DND-41 (cell line): ENCODE measurements at regions not wholly inside any gene's neighbourhood (a gene's known extent, or its start where the extent isn't known, plus 50 kb on each side); places are given as distances from the start of the nearest gene placed in this dataset.

Source experiments
- ATAC-seq: fragments of 200-7000 bp; cut with Tn5 transposase; 3 replicates; pipeline ENCODE4 v1.9.1; 2021; ENCODE audit warnings: low read depth; ENCODE audit not compliant: insufficient read depth
- DNase-seq: peaks from one replicate; pipeline ENCODE4 v3.0.0-alpha.2; 2020
- H2AFZ ChIP-seq: 2 replicates; pipeline ENCODE4 v1.6.0; 2012; ENCODE audit warnings: low read depth, low read length
- H3K27ac ChIP-seq: 2 replicates; pipeline ENCODE4 v1.5.1; 2012; ENCODE audit warnings: low read length, inconsistent platforms
- H3K27me3 ChIP-seq: fragments of 200-600 bp; sonication (generic); 2 replicates; pipeline ENCODE4 v1.6.0; 2012; ENCODE audit warnings: low read length, mild to moderate bottlenecking, inconsistent platforms; ENCODE audit not compliant: insufficient read depth, poor library complexity
- H3K36me3 ChIP-seq: 2 replicates; pipeline ENCODE4 v1.5.1; 2012; ENCODE audit warnings: low read length, inconsistent platforms; ENCODE audit not compliant: insufficient read depth
- H3K4me1 ChIP-seq: 2 replicates; pipeline ENCODE4 v1.5.1; 2012; ENCODE audit warnings: mild to moderate bottlenecking, low read length; ENCODE audit not compliant: insufficient read depth
- H3K4me2 ChIP-seq: 2 replicates; pipeline ENCODE4 v1.6.0; 2012; ENCODE audit warnings: mild to moderate bottlenecking, moderate library complexity, low read length, inconsistent platforms; ENCODE audit not compliant: insufficient read depth
- H3K4me3 ChIP-seq, 2 experiments: fragments of 200-600 bp in 1 of 2; shearing (Covaris generic) in 1 of 2; 2 replicates each; pipeline ENCODE4 v1.5.1; 2012 to 2016; ENCODE audit warnings: inconsistent platforms in 2 of 2, low read length in 2 of 2, mild to moderate bottlenecking in 2 of 2, low read depth in 1 of 2, moderate library complexity in 1 of 2
- H3K79me2 ChIP-seq: 2 replicates; pipeline ENCODE4 v1.6.0; 2012; ENCODE audit warnings: low read length, inconsistent platforms; ENCODE audit not compliant: insufficient read depth
- H3K9ac ChIP-seq: 2 replicates; pipeline ENCODE4 v1.6.0; 2012; ENCODE audit warnings: low read depth, mild to moderate bottlenecking, inconsistent platforms, low read length, moderate library complexity
- H3K9me3 ChIP-seq: 2 replicates; pipeline ENCODE4 v1.5.1; 2012; ENCODE audit warnings: low read length, moderate library complexity, mild to moderate bottlenecking, inconsistent platforms; ENCODE audit not compliant: insufficient read depth, severe bottlenecking
- H4K20me1 ChIP-seq: 2 replicates; pipeline ENCODE4 v1.6.0; 2012; ENCODE audit warnings: low read length; ENCODE audit not compliant: insufficient read depth
- EZH2 ChIP-seq: IDR thresholded peaks from 3 replicates; pipeline ENCODE4 v1.6.1; 2012; ENCODE audit warnings: borderline replicate concordance, low read depth, mild to moderate bottlenecking, moderate library complexity, low read length, inconsistent platforms; ENCODE audit not compliant: severe bottlenecking
- TF ChIP-seq, protein P1 (sequence below): IDR thresholded peaks from 2 replicates; pipeline ENCODE4 v1.5.1; 2012; ENCODE audit warnings: borderline replicate concordance, low read length, moderate library complexity, mild to moderate bottlenecking; ENCODE audit not compliant: poor library complexity, severe bottlenecking; ENCODE audit errors: extremely low read depth

DNA sequence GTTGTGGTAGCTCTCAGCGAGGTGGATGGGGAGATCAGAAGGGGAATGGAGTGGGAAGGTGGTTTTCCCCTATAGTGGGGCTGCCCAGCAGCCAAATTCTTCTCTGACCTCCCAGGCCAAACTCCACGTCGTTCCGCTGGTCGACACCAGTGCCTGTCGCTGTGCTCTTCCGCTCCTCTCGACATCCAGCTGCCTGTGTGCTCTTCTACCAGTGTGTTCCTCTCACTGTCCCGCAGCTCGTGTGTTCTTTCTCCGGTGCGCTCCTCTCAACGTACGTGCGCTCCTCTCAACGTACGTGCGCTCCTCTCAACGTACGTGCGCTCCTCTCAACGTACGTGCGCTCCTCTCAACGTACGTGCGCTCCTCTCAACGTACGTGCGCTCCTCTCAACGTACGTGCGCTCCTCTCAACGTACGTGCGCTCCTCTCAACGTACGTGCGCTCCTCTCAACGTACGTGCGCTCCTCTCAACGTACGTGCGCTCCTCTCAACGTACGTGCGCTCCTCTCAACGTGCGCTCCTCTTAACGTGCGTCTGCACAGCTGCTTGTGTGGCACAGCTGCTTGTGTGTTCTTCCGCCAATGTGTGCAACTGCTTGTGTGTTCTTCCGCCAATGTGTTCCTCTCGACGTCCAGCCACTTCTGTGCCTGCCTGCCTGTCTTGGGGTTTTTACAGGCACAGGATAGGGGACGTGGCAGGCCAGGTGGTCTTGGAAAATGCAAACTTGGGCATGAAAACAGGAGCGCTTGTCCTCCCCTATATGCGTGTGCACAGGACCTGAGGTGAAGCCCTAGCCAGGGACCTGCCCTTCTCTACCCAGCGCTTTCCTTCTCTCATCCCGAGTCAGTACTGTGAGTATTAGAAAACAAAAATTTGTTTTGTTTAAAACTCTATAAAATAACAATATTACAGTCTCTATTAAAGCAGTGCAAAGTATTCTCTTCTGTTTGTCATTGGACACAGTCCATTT is 991.1 kb downstream of the GBE1 start:
- Histone ChIP-seq H3K27ac (no peak overlapping the region), H3K4me1 (no peaks in the 10 kb centered on the region), H3K4me2 (no peak overlapping the region)

DNA sequence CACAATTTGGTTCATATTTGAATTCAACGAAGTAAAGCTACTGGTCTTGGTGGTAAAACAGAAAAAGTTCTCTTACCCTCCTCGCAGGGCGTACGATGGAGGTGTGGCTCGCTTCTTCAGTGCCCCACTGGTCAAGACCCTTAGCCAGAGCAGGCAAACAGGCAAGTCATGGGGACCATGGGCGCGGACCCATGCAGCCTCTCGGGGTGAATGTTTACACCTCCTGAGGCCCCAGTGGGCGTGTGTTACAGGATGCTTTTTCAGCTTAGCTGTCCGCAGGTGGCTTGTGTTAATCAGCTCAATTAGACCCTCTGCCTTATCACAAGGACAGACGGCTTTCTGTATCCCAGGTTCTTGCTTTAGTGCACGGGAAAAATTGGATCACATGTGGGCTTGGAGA is 991.8 kb downstream of the GBE1 start:
- no peak overlapping the region for H3K27ac ChIP-seq
- no peaks in the 10 kb centered on the region for H3K4me1 ChIP-seq
- no peaks in the 10 kb centered on the region for H3K27me3 ChIP-seq
- no peaks in the 10 kb centered on the region for H3K79me2 ChIP-seq
- no peaks in the 10 kb centered on the region for H3K9me3 ChIP-seq
- H3K4me3 ChIP-seq = no peak overlapping the region
- H3K9ac ChIP-seq = no peak overlapping the region
- DNase-seq = no peak
- TF ChIP-seq EZH2 = no peak
- TF ChIP-seq, protein P1, sequence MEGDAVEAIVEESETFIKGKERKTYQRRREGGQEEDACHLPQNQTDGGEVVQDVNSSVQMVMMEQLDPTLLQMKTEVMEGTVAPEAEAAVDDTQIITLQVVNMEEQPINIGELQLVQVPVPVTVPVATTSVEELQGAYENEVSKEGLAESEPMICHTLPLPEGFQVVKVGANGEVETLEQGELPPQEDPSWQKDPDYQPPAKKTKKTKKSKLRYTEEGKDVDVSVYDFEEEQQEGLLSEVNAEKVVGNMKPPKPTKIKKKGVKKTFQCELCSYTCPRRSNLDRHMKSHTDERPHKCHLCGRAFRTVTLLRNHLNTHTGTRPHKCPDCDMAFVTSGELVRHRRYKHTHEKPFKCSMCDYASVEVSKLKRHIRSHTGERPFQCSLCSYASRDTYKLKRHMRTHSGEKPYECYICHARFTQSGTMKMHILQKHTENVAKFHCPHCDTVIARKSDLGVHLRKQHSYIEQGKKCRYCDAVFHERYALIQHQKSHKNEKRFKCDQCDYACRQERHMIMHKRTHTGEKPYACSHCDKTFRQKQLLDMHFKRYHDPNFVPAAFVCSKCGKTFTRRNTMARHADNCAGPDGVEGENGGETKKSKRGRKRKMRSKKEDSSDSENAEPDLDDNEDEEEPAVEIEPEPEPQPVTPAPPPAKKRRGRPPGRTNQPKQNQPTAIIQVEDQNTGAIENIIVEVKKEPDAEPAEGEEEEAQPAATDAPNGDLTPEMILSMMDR = no peak
- H2AFZ ChIP-seq = no peak overlapping the region
- H3K4me2 ChIP-seq = no peak overlapping the region
- ATAC-seq = no peak
- no peaks in the 10 kb centered on the region for H4K20me1 ChIP-seq
- no peaks in the 10 kb centered on the region for H3K36me3 ChIP-seq

More for the DNA sequence above, 991.1 kb downstream of the GBE1 start:
- TF ChIP-seq EZH2 = no peak
- TF ChIP-seq, protein P1 = no peak
- DNase-seq (no peak), ATAC-seq (no peak)
- H3K4me3 ChIP-seq = no peak overlapping the region
- H4K20me1 ChIP-seq = no peaks in the 10 kb centered on the region
- no peaks in the 10 kb centered on the region for H3K36me3 ChIP-seq
- H3K9me3 ChIP-seq = no peaks in the 10 kb centered on the region
- no peak overlapping the region for H2AFZ ChIP-seq
- H3K9ac ChIP-seq = no peak overlapping the region
- no peaks in the 10 kb centered on the region for H3K27me3 ChIP-seq
- H3K79me2 ChIP-seq = no peaks in the 10 kb centered on the region

DNA sequence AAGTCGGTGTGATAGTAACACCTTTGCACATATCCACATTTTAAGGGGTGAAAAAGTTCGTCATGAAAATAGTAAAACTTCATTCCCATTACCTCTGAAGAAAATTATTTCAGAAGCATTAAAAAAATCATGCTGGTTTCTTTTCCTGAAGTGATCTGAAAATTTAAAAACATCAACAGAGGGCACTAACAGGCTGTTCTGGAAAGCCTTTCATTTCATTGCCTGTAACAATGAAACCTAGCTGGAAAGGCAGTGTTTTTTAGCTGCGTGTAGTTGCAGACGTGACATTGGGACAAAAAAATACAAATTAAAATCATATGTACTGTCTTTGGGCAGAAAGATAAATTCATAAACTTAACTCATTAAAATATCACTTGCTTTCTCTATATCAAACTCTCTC is 993.8 kb downstream of the GBE1 start:
- Histone ChIP-seq H3K27ac (no peak overlapping the region), H3K4me2 (no peak overlapping the region), H3K36me3 (no peaks in the 10 kb centered on the region), H3K4me3 (no peak overlapping the region), H3K4me1 (no peaks in the 10 kb centered on the region), H4K20me1 (no peaks in the 10 kb centered on the region), H2AFZ (no peak overlapping the region), H3K9me3 (no peaks in the 10 kb centered on the region), H3K79me2 (no peaks in the 10 kb centered on the region), H3K27me3 (no peaks in the 10 kb centered on the region), H3K9ac (no peak overlapping the region)
- ATAC-seq = no peak
- TF ChIP-seq, protein P1 = no peak
- no peak for TF ChIP-seq EZH2
- no peak for DNase-seq
